ENCODE measurements at regions not wholly inside any gene's neighbourhood (a gene's known extent, or its start where the extent isn't known, plus 50 kb on each side); places are given as distances from the start of the nearest gene placed in this dataset.

DNA sequence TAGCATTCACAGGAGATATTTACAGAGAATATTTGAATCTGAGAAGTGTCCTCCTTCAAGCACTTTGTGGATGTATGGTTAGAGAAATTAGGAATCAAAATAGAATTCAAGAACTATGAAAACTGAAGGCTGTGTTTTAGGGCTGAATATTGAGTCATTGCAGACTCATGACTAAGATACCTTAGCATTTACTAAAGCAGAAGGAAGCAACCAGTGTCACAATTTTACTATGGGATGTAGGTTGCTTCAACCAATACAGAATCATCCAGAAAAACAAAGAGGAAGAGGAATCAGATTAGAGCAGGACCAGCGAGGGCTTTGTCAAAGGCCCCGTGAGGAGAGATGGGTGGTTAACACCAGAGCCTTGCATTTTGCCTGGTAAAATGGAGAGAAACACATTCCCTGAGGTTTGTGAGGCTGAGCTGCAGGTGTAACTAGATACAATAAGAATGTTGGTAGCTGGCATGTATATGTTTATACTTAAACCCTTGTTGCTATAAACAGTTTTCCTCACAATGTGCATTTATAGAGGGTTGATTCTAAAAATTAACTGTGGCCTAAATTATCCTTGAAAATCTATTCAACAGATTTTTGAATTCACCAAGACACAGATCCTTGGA, 518.1 kb downstream of the AGTPBP1 start (continued):
- TF ChIP-seq CHD4 (IDR thresholded peaks at IDR 0.05; ENCODE audit: insufficient read depth, insufficient replicate concordance, low read depth, low read length, poor library complexity, severe bottlenecking) = no peak

DNA sequence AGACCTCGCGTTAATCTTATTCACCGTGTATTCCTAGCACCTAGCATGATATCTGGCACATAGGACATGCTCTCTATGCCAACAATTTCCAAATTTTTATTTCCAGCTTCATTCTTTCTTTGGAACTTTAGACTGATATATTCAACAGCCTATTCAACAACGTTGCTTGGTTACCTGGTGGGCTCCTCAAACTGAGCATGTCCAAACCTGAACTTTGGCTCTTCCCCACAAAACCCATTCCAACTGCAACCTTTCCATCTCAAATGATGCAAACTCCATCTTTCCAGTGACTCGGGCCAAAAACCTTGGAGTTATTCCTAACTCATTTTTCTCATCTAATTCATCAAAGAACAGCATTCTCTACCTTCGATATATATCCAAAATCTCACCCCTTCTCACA, 525.2 kb downstream of the AGTPBP1 start:
- H3K4me2 ChIP-seq (ENCODE audit: insufficient read depth, low read length) = no peak overlapping the region
- in situ Hi-C loops (cut with MboI) = no loop called here

More for the DNA sequence above, 525.2 kb downstream of the AGTPBP1 start:
- no peaks in the 10 kb centered on the region for H3K4me1 ChIP-seq (replicated peaks in 1 of 2; ENCODE audit: control insufficient read depth in 2 of 2, insufficient read depth in 2 of 2, low read length in 2 of 2)
- no TSS peak for BruUV-seq (replicated peaks)
- intact Hi-C loops (cut with micrococcal nuclease) = no loop called here
- no peak for TF ChIP-seq STAG1 (CRISPR knock-in tag; IDR thresholded peaks at IDR 0.05; ENCODE audit: borderline replicate concordance)
- no peak for TF ChIP-seq SRSF1 (IDR thresholded peaks at IDR 0.05; ENCODE audit: low read depth, low read length)
- TF ChIP-seq ADNP (tag; IDR thresholded peaks at IDR 0.05) = no peak
- no peak for TF ChIP-seq U2AF2 (optimal IDR thresholded peaks at IDR 0.05; ENCODE audit: low read depth, low read length)
- TF ChIP-seq ZNF253 (CRISPR knock-in tag; conservative IDR thresholded peaks at IDR 0.05) = no peak
- TF ChIP-seq, protein P1, sequence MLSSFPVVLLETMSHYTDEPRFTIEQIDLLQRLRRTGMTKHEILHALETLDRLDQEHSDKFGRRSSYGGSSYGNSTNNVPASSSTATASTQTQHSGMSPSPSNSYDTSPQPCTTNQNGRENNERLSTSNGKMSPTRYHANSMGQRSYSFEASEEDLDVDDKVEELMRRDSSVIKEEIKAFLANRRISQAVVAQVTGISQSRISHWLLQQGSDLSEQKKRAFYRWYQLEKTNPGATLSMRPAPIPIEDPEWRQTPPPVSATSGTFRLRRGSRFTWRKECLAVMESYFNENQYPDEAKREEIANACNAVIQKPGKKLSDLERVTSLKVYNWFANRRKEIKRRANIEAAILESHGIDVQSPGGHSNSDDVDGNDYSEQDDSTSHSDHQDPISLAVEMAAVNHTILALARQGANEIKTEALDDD (IDR thresholded peaks at IDR 0.05) = no peak
- TF ChIP-seq ILK (tag; IDR thresholded peaks at IDR 0.05; ENCODE audit: borderline replicate concordance, low read depth) = no peak
- no peak for TF ChIP-seq GTF2F1 (IDR thresholded peaks at IDR 0.05; ENCODE audit: low read depth, low read length)
- no peak for TF ChIP-seq ZKSCAN8 (CRISPR knock-in tag; IDR thresholded peaks at IDR 0.05)
- TF ChIP-seq ZNF175 (CRISPR knock-in tag; IDR thresholded peaks at IDR 0.05; ENCODE audit: low read depth) = no peak
- TF ChIP-seq, protein P2, sequence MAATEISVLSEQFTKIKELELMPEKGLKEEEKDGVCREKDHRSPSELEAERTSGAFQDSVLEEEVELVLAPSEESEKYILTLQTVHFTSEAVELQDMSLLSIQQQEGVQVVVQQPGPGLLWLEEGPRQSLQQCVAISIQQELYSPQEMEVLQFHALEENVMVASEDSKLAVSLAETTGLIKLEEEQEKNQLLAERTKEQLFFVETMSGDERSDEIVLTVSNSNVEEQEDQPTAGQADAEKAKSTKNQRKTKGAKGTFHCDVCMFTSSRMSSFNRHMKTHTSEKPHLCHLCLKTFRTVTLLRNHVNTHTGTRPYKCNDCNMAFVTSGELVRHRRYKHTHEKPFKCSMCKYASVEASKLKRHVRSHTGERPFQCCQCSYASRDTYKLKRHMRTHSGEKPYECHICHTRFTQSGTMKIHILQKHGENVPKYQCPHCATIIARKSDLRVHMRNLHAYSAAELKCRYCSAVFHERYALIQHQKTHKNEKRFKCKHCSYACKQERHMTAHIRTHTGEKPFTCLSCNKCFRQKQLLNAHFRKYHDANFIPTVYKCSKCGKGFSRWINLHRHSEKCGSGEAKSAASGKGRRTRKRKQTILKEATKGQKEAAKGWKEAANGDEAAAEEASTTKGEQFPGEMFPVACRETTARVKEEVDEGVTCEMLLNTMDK (IDR thresholded peaks at IDR 0.05; ENCODE audit: borderline replicate concordance, insufficient read depth, low read depth, low read length, poor library complexity, severe bottlenecking) = no peak
- TF ChIP-seq HLTF (IDR thresholded peaks at IDR 0.05) = no peak
- TF ChIP-seq ETV1 (tag; conservative IDR thresholded peaks at IDR 0.05; ENCODE audit: low read depth) = no peak
- TF ChIP-seq SRSF3 (IDR thresholded peaks at IDR 0.05; ENCODE audit: insufficient read depth, low read length) = no peak
- no peak for TF ChIP-seq ARHGAP35 (IDR thresholded peaks at IDR 0.05; ENCODE audit: partially characterized antibody)
- TF ChIP-seq, protein P3, sequence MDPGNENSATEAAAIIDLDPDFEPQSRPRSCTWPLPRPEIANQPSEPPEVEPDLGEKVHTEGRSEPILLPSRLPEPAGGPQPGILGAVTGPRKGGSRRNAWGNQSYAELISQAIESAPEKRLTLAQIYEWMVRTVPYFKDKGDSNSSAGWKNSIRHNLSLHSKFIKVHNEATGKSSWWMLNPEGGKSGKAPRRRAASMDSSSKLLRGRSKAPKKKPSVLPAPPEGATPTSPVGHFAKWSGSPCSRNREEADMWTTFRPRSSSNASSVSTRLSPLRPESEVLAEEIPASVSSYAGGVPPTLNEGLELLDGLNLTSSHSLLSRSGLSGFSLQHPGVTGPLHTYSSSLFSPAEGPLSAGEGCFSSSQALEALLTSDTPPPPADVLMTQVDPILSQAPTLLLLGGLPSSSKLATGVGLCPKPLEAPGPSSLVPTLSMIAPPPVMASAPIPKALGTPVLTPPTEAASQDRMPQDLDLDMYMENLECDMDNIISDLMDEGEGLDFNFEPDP (CRISPR knock-in tag; IDR thresholded peaks at IDR 0.05) = no peak
- no peak for TF ChIP-seq CHD4 (IDR thresholded peaks at IDR 0.05; ENCODE audit: insufficient read depth, insufficient replicate concordance, low read depth, low read length, poor library complexity, severe bottlenecking)
- H3K36me3 ChIP-seq (ENCODE audit: control insufficient read depth, insufficient read depth, low read length) = no peaks in the 10 kb centered on the region
- H3K79me2 ChIP-seq (ENCODE audit: control insufficient read depth, insufficient read depth, low read length) = no peaks in the 10 kb centered on the region
- H3K9me1 ChIP-seq (ENCODE audit: control insufficient read depth, insufficient read depth, low read length) = no peaks in the 10 kb centered on the region
- no peak overlapping the region for H2AFZ ChIP-seq (ENCODE audit: low read depth, low read length)
- no peak overlapping the region for H3K9ac ChIP-seq (ENCODE audit: insufficient read depth in 1 of 2, low read depth in 2 of 2, low read length in 2 of 2)
- ATAC-seq = no peak
- ChIA-PET CTCF (ENCODE audit: low intra/inter-chr PET ratio) (no interaction called here), POLR2A (interaction anchor here (1.2 kb wide), 1 partner anchor 10 kb away, joined by 3 read pairs; no protein-coding TSS in a partner anchor)
- no peak overlapping the region for H3K27ac ChIP-seq (ENCODE audit: extremely low read depth, low read depth, low read length)
- WGBS (ENCODE audit: insufficient coverage, low coverage, missing lambda C conversion rate) = 0% methylated on average over 5 of the region's 6 CpGs
- no peak for DNase-seq (ENCODE audit: extremely low read depth in 1 of 4, low spot score in 3 of 4)
- no peaks in the 10 kb centered on the region for H4K20me1 ChIP-seq (replicated peaks; ENCODE audit: control insufficient read depth, insufficient read depth, low read length)
- FAIRE-seq = no peak
- no peaks in the 10 kb centered on the region for H3K27me3 ChIP-seq (ENCODE audit: control insufficient read depth in 2 of 2, insufficient read depth in 2 of 2, low read length in 2 of 2)
- no peak overlapping the region for H3K4me3 ChIP-seq
- H3K9me3 ChIP-seq (replicated peaks; ENCODE audit: control insufficient read depth, insufficient read depth, low read depth, low read length) = no peaks in the 10 kb centered on the region
